Amygdala (tissue), 56 donors: ENCODE measurements at regions not wholly inside any gene's neighbourhood (a gene's known extent, or its start where the extent isn't known, plus 50 kb on each side); places are given as distances from the start of the nearest gene placed in this dataset.
"Not testable (repeated sequence)": the region's sequence is repeated elsewhere in the genome, so short reads cannot be mapped to it uniquely, and the experiment has no call there.

Experiments
- DNase-seq, 56 donors: peaks; one replicate each; lab custom pipeline; 2025; lab: John Stamatoyannopoulos, UW

DNA sequence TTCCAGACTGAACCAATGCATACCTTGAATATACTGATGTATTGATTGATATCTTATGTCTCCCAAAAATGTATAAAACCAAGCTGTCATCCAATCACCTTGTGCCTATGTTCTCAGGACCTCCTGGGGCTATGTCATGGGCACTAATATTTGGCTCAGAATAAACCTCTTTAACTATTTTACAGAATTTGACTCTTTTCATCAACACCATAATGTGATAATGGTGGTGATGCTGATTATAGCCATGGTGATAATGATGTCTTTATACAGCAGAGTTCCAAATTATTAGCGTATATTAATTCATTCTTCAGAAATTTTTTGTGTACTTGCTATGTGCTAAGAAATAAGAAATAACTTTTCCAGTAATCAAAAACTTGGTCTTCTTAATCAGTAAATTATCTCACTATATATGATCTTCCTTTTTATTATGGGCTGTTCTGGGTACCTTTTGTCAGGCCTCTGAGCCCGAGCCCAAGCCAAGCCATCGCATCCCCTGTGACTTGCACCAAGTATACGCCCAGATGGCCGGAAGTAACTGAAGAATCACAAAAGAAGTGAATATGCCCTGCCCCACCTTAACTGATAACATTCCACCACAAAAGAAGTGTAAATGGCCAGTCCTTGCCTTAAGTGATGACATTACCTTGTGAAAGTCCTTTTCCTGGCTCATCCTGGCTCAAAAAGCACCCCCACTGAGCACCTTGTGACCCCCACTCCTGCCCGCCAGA, 496.2 kb upstream of the MMS22L start:
- not testable (repeated sequence) for DNase-seq

- DNase-seq, result no peak
Observed at GRCh38 chr6:97790926-97791590, 508.0 kb upstream of the MMS22L start.

DNA sequence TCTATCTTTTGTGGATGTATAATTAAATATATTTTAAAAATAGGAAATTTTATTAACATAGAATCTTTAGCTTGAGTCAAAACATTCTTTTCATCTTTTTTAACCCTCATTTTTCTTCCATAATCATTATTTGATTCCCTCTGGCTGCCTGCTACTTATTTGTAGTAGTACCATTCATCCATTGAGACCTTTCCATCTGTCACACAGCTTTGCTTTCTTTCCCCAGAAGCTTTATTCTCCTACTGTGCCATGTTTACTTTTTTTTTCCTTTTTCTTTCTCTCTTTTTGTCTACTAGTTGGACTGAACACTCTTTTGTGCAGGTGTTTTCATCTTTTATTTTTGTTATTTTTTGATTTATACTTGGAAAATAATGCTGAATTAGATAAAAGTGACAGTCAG, 522.6 kb upstream of the MMS22L start:
- DNase-seq, result no peak

DNA sequence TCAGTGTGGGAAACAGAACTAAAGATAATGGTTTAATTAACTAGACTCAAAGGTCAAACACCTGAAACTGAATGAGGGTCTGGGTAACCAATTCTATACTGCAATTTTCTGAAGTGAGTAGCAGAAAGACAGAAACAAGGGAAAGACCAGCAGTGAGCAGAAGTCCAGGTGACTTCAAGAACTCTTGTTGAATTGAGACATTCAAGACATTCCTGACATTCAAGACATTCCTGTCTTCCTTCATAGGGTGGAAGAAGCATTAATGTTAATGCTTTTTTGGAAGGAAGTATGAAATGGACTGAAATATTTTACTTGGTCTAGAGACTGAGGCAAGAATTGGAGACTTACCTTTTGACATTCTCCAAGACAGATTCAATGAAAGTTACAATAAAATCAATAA, 529.9 kb upstream of the MMS22L start:
- no peak for DNase-seq

- peak in 8 of 56 donors; percentile 4 to 35 (median 13) for DNase-seq
Observed at GRCh38 chr6:97813889-97814567, 531.0 kb upstream of the MMS22L start.

DNA sequence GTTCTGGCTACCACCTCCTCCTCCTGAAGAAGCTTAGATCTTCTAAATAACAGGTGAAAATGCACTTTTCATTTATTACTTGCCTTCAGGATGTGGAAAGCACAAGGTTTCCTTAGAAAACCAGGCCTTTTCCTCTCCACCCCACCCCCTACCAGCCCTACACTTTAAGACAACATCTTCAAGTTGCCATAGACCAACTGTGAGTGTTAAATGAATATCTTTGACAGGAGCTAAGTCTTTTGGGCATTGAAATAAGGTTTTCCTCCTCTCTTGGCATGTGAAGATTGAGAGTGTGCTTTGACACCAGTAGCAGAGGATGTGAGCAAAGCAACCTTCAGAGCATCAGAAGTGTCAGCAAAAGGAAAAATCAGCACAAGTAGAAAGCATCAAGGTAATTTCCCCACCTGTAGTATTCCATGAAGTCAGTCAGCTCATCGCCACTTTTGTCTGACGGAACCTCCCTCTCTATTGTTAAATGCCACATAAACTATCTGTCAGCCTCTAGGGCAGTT, 532.3 kb upstream of the MMS22L start:
- no peak for DNase-seq

GRCh38 chr6:97816526-97816925, 533.5 kb upstream of the MMS22L start:
- DNase-seq, result no peak

DNA sequence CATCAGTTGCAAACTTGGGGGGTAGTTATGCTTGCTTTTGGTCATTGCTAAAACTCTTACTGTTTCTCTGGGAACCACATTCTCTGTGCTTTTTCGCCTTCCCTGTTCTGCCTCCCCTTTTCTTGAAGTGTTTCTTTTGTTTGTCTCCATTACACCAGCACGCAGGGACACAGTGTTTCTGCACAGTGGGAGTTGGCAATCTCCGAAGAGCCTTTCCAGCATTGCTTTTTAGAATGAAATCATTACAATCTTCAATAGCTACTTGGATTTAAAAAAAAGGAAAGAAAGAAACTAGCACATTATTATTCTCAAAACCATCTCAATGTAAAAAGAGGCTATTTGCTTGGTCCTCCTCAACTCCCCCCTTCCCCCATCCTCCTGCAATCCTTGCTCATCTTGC, 536.7 kb upstream of the MMS22L start:
- peak in 15 of 56 donors; percentile 0 to 48 (median 20) for DNase-seq

- no peak for DNase-seq
Observed at GRCh38 chr6:97820400-97820799, 537.4 kb upstream of the MMS22L start.

DNA sequence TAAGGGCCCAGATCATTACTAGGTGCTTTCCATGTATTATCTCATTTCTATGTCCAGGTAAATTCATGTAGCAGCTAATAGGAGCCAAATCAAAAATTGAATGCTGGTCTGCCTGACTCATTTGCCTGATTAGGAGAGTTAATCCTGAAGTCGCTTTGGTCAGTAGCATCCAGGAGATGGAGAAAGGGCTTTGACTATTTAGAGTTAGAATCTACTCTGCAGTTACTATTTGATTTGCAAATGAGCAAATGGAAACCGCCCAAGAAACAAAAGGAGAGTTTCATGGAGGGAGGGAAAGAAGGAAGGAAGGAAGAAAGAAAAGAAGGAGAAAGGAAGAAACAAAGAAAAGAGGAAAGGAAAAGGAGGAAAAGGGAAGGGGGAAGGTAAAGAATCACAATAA, 539.6 kb upstream of the MMS22L start:
- DNase-seq, result no peak

- no peak for DNase-seq
Observed at GRCh38 chr6:97841763-97842162, 558.7 kb upstream of the MMS22L start.

DNA sequence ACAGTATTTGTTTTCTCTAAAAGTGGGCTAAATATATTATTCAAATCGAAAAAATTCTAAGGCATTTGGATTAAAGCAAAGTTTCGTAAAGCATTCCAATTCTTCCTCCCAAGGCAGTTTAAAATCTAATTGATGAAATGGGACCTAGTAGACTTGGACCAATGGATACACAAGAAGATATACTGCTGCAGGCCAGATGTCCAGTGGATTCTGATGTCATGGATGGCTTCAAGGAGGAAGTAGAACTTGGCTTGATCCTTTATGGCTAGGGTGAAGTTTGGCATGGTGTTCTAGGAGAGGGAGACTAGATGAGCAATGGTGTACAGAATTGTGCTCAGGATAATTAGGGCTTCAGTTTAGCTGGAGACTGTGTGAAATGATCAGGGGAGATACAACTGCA, 559.5 kb upstream of the MMS22L start:
- DNase-seq, result no peak

DNA sequence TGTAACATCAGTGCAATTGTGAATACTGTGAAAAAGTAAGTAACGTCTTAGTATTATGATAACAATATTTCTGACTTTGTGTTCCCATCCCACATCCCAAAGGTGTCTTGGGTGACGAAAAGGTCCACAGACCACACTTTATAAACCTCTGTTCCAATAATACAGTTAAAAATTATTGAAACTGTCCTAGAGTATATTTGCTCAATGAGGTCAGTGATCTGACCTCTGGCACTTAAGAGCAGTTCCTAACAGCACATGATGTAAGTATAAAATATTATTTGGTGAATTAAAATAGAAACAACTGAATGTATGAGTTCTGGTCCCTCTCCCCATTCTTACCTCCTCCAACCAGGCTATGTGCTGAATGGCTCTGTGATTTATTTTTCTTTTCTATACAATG, 566.4 kb upstream of the MMS22L start:
- DNase-seq, result no peak

- DNase-seq, result peak in 2 of 56 donors; percentile 1 to 2
Observed at GRCh38 chr6:97850458-97851212, 567.6 kb upstream of the MMS22L start.

GRCh38 chr6:97863697-97864096, 580.7 kb upstream of the MMS22L start:
- no peak for DNase-seq

DNA sequence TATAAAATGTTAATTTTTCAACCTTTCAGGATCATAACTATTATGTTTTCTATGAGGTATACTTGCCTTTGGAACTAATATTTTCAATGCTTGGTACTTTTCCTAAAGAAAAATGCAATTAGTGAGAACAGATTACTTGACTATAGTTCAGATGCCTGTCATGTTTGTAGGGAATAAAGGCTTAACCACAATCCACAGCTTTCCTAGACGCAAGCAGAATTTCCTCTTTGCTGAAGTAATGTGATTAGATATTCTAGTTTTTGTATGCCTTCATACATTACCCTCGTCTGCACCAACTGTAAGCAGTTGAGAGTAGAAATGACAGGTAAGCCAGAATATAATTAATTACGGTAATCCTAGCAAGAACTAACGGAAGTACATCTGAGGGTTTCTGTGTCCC, 581.4 kb upstream of the MMS22L start:
- DNase-seq, result no peak

GRCh38 chr6:97864826-97865225, 581.8 kb upstream of the MMS22L start:
- DNase-seq, result no peak

DNA sequence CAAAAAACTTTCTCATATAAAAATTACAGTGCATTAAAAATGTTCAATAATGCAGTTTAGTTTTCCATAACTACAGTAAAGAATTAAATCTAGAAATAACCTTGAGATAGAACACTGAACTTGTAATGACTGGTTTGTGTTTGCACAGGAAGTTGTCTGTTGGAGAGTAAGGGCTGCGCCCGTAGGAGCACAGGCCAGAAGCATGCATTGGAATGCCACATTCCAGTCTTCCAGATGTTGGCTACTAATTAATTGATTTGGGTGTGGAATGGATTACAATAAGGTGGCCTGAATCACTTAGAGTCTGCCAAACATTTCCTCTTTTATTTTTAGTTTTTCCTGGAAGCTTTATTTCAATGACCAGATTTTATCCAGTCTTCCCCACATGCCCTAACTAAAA, 582.6 kb upstream of the MMS22L start:
- DNase-seq, result no peak

GRCh38 chr6:97866616-97867015, 583.6 kb upstream of the MMS22L start:
- no peak for DNase-seq

DNA sequence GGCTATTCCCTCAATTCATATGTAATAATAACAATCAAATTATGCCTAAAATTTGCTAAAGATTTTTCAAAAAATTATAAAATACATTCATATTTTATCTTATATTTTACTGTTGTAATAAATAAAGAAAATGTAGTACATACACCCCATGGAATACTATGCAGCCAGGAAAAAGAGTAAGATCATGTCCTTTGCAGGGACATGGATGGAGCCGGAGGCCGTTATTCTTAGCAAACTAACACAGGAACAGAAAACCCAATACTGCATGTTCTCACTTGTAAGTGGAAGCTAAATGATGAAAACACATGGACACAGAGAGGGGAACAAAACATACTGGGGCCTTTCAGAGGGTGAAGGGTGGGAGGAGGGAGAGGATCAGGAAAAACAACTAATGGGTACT, 584.2 kb upstream of the MMS22L start:
- no peak for DNase-seq

GRCh38 chr6:97870273-97870672, 587.3 kb upstream of the MMS22L start:
- DNase-seq, result no peak
